Stimulated activated CD4-positive, alpha-beta T cell treated with anti-CD3 and anti-CD28 coated beads, TNF-alpha, amount 100 ng/mL, for 48 hours (primary cell): ENCODE measurements at regions not wholly inside any gene's neighbourhood (a gene's known extent, or its start where the extent isn't known, plus 50 kb on each side); places are given as distances from the start of the nearest gene placed in this dataset.

Experiments used
- DNase-seq, 3 donors: peaks; one replicate each; pipeline ENCODE4 v3.0.0-alpha.2; 2020; ENCODE audit warnings: low read depth in 3 of 3

GRCh38 chr4:178784491-178784890 lies 1342.3 kb upstream of the AGA start:
- DNase-seq, result no peak

GRCh38 chr4:178789279-178789678 lies 1347.0 kb upstream of the AGA start:
- no peak for DNase-seq

- DNase-seq, result no peak
Measured at GRCh38 chr4:178799204-178799603, 1357.0 kb upstream of the AGA start.

- no peak for DNase-seq
Measured at GRCh38 chr4:178808106-178808505, 1365.9 kb upstream of the AGA start.

GRCh38 chr4:178809921-178810320 lies 1367.7 kb upstream of the AGA start:
- DNase-seq, result no peak

- no peak for DNase-seq
Measured at GRCh38 chr4:178811356-178811755, 1369.1 kb upstream of the AGA start.

- no peak for DNase-seq
Measured at GRCh38 chr4:178812866-178813265, 1370.6 kb upstream of the AGA start.

GRCh38 chr4:178814908-178815307 lies 1372.7 kb upstream of the AGA start:
- no peak for DNase-seq

GRCh38 chr4:178823673-178824295 lies 1381.5 kb upstream of the AGA start:
- no peak for DNase-seq

GRCh38 chr4:178836865-178837264 lies 1394.6 kb upstream of the AGA start:
- DNase-seq, result no peak

- no peak for DNase-seq
Measured at GRCh38 chr4:178838776-178839175, 1396.5 kb upstream of the AGA start.

DNA sequence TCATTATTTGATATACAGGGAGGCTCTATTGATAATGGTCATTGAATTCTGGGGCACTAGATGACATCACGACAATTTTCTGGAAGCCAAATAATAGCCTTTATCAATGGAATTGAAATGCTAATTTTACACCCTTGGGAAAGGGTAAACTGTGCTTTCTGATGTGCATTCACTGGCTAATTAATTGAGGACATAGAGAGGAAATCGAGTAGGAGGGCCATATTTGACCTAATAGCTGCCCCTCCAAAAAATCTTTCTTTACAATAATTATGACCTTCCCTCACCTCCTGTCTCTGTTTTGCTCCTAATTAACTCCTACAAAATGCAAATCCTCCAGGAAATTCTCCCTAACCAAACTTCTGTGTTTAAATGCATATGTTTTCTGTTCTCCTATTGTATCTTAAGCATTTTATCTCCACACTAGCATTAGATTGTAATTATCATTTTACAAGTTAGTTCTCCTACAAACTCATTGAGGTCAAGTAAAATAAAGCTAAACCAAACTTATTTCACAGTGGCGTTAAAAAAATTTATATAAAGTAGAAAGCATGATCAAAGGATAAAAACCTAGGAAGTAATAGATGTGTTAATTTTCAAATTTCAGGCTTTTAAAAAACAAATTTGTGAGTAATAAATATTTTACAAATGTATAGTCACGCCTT lies 1414.0 kb upstream of the AGA start:
- DNase-seq, result no peak

- no peak for DNase-seq
Measured at GRCh38 chr4:178871476-178871875, 1429.2 kb upstream of the AGA start.

- DNase-seq, result no peak
Measured at GRCh38 chr4:178881937-178882336, 1439.7 kb upstream of the AGA start.

- DNase-seq, result no peak
Measured at GRCh38 chr4:178894126-178894525, 1451.9 kb upstream of the AGA start.

- no peak for DNase-seq
Measured at GRCh38 chr4:178899084-178899483, 1456.8 kb upstream of the AGA start.

GRCh38 chr4:178917756-178918155 lies 1475.5 kb upstream of the AGA start:
- DNase-seq, result no peak

DNA sequence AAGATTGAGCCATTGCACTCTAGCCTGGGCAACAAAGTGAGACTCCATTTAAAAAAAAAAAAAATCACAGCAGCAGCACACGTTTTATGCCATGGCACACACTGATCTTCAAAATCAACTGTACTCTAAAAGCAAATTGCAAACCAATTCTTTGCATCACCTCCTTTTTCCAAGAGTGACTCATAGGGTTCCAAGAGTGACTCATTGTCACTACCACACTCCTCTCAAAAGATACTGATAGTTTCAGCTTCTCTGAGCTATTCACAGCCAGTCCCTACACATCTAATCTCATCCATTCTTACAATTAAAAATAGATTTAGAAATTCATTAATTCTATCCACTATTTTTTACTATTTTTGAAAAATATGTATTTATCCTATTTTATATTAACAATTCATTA lies 1494.9 kb upstream of the AGA start:
- DNase-seq, result no peak

GRCh38 chr4:178941975-178942374 lies 1499.7 kb upstream of the AGA start:
- no peak for DNase-seq

DNA sequence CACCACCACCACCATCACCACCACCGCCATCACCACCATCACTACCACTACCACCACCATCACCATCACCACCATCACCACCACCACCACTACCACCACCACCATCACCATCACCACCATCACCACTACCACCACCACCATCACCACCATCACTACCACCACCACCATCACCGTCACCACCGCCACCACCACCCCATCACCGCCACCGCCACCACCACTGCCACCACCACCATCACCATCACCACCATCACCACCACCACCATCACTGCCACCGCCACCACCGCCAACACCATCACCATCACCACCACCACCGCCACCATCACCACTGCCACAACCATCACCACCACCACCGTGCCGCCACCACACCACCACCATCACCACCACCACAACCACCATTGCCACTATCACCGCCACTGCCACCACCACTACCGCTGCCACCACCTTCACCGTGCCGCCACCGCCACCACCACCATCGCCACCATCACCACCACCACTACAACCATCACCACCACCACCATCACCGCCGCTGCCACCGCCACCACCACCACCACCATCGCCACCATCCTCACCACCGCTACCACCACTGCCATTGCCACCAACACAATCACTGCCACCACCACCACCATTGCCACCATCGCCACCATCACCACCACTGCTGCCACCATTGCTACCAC lies 1511.3 kb upstream of the AGA start:
- no peak for DNase-seq

DNA sequence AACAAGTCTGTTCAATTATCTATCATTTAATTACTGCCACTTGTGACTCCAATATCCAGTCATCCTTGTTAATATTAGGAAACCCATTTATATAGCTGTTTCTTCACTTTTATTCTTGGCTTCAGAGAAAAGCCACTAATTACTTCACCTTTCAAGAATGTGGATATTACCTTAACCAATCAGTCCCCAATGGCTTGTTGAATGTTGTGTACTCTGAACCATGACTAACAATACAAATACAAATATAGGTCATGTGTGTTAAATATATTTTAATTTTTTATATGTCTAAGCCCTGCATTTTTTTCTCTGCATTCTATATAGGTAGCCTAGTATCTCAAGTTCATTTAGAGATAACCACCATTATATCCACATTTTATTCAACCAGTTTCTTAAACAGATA lies 1513.4 kb upstream of the AGA start:
- no peak for DNase-seq

DNA sequence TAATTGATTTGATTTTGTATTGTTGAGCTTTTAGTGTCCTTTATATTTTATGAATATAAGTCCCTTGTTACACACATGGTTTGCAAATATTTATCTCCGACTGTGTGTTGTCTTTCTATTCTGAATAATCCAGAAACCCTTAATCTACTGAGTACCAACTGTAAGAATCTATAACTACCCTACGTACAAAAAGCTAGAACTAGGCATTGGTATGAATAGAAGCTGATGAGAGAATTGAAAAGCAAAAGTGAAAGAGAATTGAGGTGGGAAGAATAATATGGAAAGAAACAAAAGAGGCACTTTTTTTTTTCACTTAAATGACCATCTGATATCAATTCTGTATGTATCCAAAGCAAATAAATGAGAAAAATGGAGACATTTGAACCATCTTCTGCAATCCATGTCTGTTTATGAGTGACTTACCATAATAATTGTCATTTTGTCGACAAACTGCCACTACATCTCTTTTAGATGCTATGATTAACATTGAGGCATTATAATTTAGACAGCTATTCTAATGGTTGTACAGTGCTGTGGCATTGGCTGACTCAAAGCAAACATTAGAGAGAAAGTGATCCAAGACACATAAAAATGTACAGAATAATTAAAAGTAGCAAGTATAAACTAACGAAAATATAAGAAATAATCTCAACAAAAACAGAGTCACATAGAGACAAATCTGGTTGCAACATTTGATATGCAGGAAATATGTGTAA lies 1516.6 kb upstream of the AGA start:
- no peak for DNase-seq
